CD4-positive, alpha-beta T cell (primary cell): ENCODE measurements at regions not wholly inside any gene's neighbourhood (a gene's known extent, or its start where the extent isn't known, plus 50 kb on each side); places are given as distances from the start of the nearest gene placed in this dataset.

ENCODE experiments used
- ATAC-seq: fragments of 200-7000 bp; cut with Tn5 transposase; one replicate; pipeline ENCODE4 v1.10.0; 2022; ENCODE audit warnings: mild to moderate bottlenecking; ENCODE audit not compliant: poor library complexity
- CTCF ChIA-PET: fragments of 350-600 bp; sonication (Branson Sonifier 250); formaldehyde crosslinking; loops from one replicate; lab custom pipeline; 2021; ENCODE audit warnings: antibody characterized with exemption, inconsistent platforms; lab: Charles Lee
- POLR2A ChIA-PET: fragments of 350-600 bp; sonication (Branson Sonifier 250); formaldehyde crosslinking; loops from one replicate; lab custom pipeline; 2021; ENCODE audit warnings: antibody characterized with exemption, inconsistent platforms; lab: Charles Lee
- DNase-seq, 14 experiments: peaks; one replicate each; pipeline ENCODE4 v3.0.0-alpha.2; 2013 to 2020; ENCODE audit warnings: mixed read lengths in 2 of 14
- H3K27ac ChIP-seq, 2 donors: one replicate each; pipeline versions ENCODE4 v1.5.1 to v1.7.0; 2013; ENCODE audit warnings: low read length in 2 of 2, low read depth in 1 of 2, mild to moderate bottlenecking in 1 of 2
- H3K27me3 ChIP-seq, 2 experiments: 1 replicate in 1 of 2; 2 replicates in 1 of 2; pipeline versions ENCODE4 v1.6.1 to v1.7.0; 2013; ENCODE audit warnings: low read length in 2 of 2, control low read depth in 1 of 2, mild to moderate bottlenecking in 1 of 2, moderate library complexity in 1 of 2; ENCODE audit not compliant: insufficient read depth in 2 of 2, control insufficient read depth in 1 of 2
- H3K36me3 ChIP-seq: one replicate; pipeline ENCODE4 v1.6.1; 2013; ENCODE audit warnings: low read length, control low read depth; ENCODE audit not compliant: insufficient read depth
- H3K4me1 ChIP-seq: one replicate; pipeline ENCODE4 v1.6.1; 2013; ENCODE audit warnings: low read length, control low read depth; ENCODE audit not compliant: insufficient read depth
- H3K4me3 ChIP-seq: one replicate; pipeline ENCODE4 v1.5.1; 2013; ENCODE audit warnings: mild to moderate bottlenecking, low read length, moderate library complexity
- H3K9me3 ChIP-seq, 2 experiments: 1 replicate in 1 of 2; 2 replicates in 1 of 2; pipeline versions ENCODE4 v1.6.1 to v1.7.0; 2013; ENCODE audit warnings: low read length in 2 of 2, mild to moderate bottlenecking in 2 of 2, control low read depth in 1 of 2, moderate library complexity in 1 of 2; ENCODE audit not compliant: control insufficient read depth in 1 of 2, insufficient read depth in 1 of 2
- H3K27ac Mint-ChIP-seq: one replicate; pipeline ENCODE4 v1.8.0; 2020; ENCODE audit warnings: mixed read lengths
- H3K27me3 Mint-ChIP-seq: one replicate; pipeline ENCODE4 v1.8.0; 2021; ENCODE audit warnings: mixed read lengths
- H3K36me3 Mint-ChIP-seq: one replicate; pipeline ENCODE4 v1.8.0; 2021; ENCODE audit warnings: low read depth, mixed read lengths
- H3K4me1 Mint-ChIP-seq: one replicate; pipeline ENCODE4 v1.8.0; 2021; ENCODE audit warnings: low read depth, mixed read lengths
- H3K4me3 Mint-ChIP-seq: one replicate; pipeline ENCODE4 v1.8.0; 2020; ENCODE audit warnings: mild to moderate bottlenecking, mixed read lengths
- H3K9me3 Mint-ChIP-seq: one replicate; pipeline ENCODE4 v1.8.0; 2020; ENCODE audit warnings: mixed read lengths
- CTCF ChIP-seq: fragments of 200-600 bp; IDR thresholded peaks from one replicate; pipeline ENCODE4 v1.8.0; 2022; ENCODE audit warnings: antibody characterized with exemption, mild to moderate bottlenecking
- intact Hi-C, 2 experiments: fragments of 100-400 bp; cut with DNase I in 1 of 2; cut with micrococcal nuclease in 1 of 2; formaldehyde crosslinking; loops; one replicate each; pipeline versions ENCODE4 v1.15.1 to v1.9.0; 2023 to 2025; cut with DNase I, micrococcal nuclease

- H3K27me3 ChIP-seq: no peaks in the 10 kb centered on the region
- intact Hi-C loops: loop anchor here in 1 of 2 experiments (5.0 kb wide), 1 partner anchor 180 kb away; the partner anchor contains the start of gene RUNX1
- ChIA-PET POLR2A (interaction anchor here (1.0 kb wide), 1 partner anchor 10 kb away, joined by 3 read pairs; no protein-coding TSS in a partner anchor), CTCF (no interaction called here)
- Mint-ChIP-seq H3K36me3 (no peaks in the 10 kb centered on the region), H3K4me3 (peak overlapping the region; percentile 5), H3K9me3 (no peaks in the 10 kb centered on the region), H3K4me1 (peaks cover 42% of the 10 kb centered on the region), H3K27ac (peak overlapping the region; percentile 85), H3K27me3 (no peaks in the 10 kb centered on the region)
- peak overlapping the region; percentile 9 for H3K4me3 ChIP-seq
- no peak for TF ChIP-seq CTCF
- H3K4me1 ChIP-seq: peaks cover 24% of the 10 kb centered on the region
- no peaks in the 10 kb centered on the region for H3K36me3 ChIP-seq
- ATAC-seq (no peak), DNase-seq (peak in 2 of 14 experiments; percentile 17 to 21)
- no peaks in the 10 kb centered on the region for H3K9me3 ChIP-seq
- H3K27ac ChIP-seq: peak overlapping the region in 1 of 2 donors; percentile 25
Measured at GRCh38 chr21:35227786-35228185, 178.7 kb upstream of the RUNX1 start.

- Mint-ChIP-seq H3K27me3 (no peaks in the 10 kb centered on the region), H3K27ac (peak overlapping the region; percentile 85), H3K4me3 (peak overlapping the region; percentile 5), H3K9me3 (no peaks in the 10 kb centered on the region), H3K36me3 (no peaks in the 10 kb centered on the region), H3K4me1 (peaks cover 49% of the 10 kb centered on the region)
- peak in 13 of 14 experiments; percentile 12 to 82 (median 38) for DNase-seq
- ChIA-PET POLR2A (interaction anchor here (0.7 to 1.8 kb wide), 3 partner anchors 10 to 339 kb away, joined by 3 to 12 read pairs (median 3); no protein-coding TSS in a partner anchor), CTCF (no interaction called here)
- Histone ChIP-seq H3K4me3 (peak overlapping the region; percentile 11), H3K9me3 (no peaks in the 10 kb centered on the region), H3K4me1 (peaks cover 30% of the 10 kb centered on the region), H3K27me3 (no peaks in the 10 kb centered on the region), H3K36me3 (no peaks in the 10 kb centered on the region), H3K27ac (peak overlapping the region in 1 of 2 donors; percentile 25)
- TF ChIP-seq CTCF: no peak
- ATAC-seq: peak; percentile 88
- intact Hi-C loops: loop anchor here in 1 of 2 experiments (5.0 kb wide), 1 partner anchor 180 kb away; the partner anchor contains the start of gene RUNX1
Measured at GRCh38 chr21:35226968-35227744, 178.1 kb upstream of the RUNX1 start.

- TF ChIP-seq CTCF: no peak
- Mint-ChIP-seq H3K27me3 (no peaks in the 10 kb centered on the region), H3K9me3 (no peaks in the 10 kb centered on the region), H3K4me1 (peaks cover 57% of the 10 kb centered on the region), H3K4me3 (no peak overlapping the region), H3K36me3 (no peaks in the 10 kb centered on the region), H3K27ac (peak overlapping the region; percentile 85)
- Histone ChIP-seq H3K4me1 (peaks cover 36% of the 10 kb centered on the region), H3K36me3 (no peaks in the 10 kb centered on the region), H3K27ac (no peak overlapping the region), H3K27me3 (no peaks in the 10 kb centered on the region), H3K4me3 (no peak overlapping the region), H3K9me3 (no peaks in the 10 kb centered on the region)
- ChIA-PET CTCF (no interaction called here), POLR2A (interaction anchor here (0.7 to 1.8 kb wide), 2 partner anchors 175 to 338 kb away, joined by 3 to 12 read pairs; no protein-coding TSS in a partner anchor)
- intact Hi-C loops: loop anchor here in 1 of 2 experiments (5.0 kb wide), 1 partner anchor 179 kb away; the partner anchor contains the start of gene RUNX1
- DNase-seq (no peak), ATAC-seq (no peak)
Measured at GRCh38 chr21:35226328-35226727, 177.2 kb upstream of the RUNX1 start.
